ENCODE measurements at regions not wholly inside any gene's neighbourhood (a gene's known extent, or its start where the extent isn't known, plus 50 kb on each side); places are given as distances from the start of the nearest gene placed in this dataset.

DNA sequence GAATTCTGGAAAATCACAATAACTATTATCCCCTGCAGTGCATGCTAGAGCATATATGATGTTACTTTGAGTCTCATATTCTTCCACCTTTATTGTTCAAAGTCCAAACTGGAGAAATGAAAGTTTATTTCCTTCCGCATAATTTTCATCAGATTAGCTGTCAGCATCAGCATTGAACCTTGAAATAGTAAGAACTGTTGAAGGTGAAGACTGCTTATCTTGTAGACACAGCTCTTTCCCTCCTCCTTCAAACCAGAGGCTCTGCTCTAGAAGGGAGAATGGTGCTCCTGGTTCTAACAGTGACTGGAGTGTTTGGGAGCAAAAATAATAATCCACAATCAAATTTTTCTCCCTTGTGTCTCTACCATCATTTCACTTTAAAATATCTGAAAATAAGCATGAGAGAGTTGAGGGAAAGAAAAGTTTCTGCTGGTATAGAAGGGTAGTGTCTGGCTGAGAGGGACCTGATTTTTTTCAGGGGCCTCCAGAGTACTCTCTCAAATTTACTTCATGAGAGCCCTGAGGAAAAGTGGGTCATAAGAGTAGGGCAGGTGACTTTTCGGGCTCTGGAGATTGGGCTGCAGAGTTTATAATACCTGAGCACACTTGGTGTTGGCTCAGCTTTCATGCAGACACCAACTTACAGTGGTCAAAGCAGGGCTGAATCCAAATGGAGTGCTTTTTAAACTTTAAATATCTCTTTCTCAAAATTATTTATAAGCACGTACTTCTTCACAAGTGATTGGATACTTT is 170.4 kb downstream of the ZDHHC21 start (continued):
- TF ChIP-seq FOXJ3 (CRISPR knock-in tag; IDR thresholded peaks at IDR 0.05): no peak
- no peak for TF ChIP-seq KLF10 (CRISPR knock-in tag; IDR thresholded peaks at IDR 0.05)
- no peak for TF ChIP-seq MYNN (IDR thresholded peaks at IDR 0.05)
- TF ChIP-seq MYNN (CRISPR knock-in tag; IDR thresholded peaks at IDR 0.05): no peak
- peak; percentile 90 for TF ChIP-seq TAL1 (IDR thresholded peaks at IDR 0.05)
- TF ChIP-seq EGR1 (conservative IDR thresholded peaks at IDR 0.05): no peak; the same call in 1 of the 2 replicates
- TF ChIP-seq ZBTB2 (IDR thresholded peaks at IDR 0.05): no peak
- TF ChIP-seq, protein P1, sequence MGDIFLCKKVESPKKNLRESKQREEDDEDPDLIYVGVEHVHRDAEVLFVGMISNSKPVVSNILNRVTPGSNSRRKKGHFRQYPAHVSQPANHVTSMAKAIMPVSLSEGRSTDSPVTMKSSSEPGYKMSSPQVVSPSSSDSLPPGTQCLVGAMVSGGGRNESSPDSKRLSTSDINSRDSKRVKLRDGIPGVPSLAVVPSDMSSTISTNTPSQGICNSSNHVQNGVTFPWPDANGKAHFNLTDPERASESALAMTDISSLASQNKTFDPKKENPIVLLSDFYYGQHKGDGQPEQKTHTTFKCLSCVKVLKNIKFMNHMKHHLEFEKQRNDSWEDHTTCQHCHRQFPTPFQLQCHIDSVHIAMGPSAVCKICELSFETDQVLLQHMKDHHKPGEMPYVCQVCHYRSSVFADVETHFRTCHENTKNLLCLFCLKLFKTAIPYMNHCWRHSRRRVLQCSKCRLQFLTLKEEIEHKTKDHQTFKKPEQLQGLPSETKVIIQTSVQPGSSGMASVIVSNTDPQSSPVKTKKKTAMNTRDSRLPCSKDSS (IDR thresholded peaks at IDR 0.05; ENCODE audit: low read depth, partially characterized antibody): no peak
- no peak for TF ChIP-seq ZNF512 (tag; IDR thresholded peaks at IDR 0.05)
- no peak for TF ChIP-seq SIRT6 (IDR thresholded peaks at IDR 0.05; ENCODE audit: low read depth, low read length)
- TF ChIP-seq ILK (tag; IDR thresholded peaks at IDR 0.05; ENCODE audit: borderline replicate concordance, low read depth): no peak
- TF ChIP-seq COPS2 (conservative IDR thresholded peaks at IDR 0.05): no peak
- TF ChIP-seq NCOA2 (IDR thresholded peaks at IDR 0.05; ENCODE audit: partially characterized antibody in 2 of 2): no peak
- TF ChIP-seq ERF (CRISPR knock-in tag; IDR thresholded peaks at IDR 0.05): no peak
- TF ChIP-seq MXD1 (CRISPR knock-in tag; IDR thresholded peaks at IDR 0.05; ENCODE audit: borderline replicate concordance, poor library complexity, severe bottlenecking): no peak
- TF ChIP-seq ZNF764 (CRISPR knock-in tag; IDR thresholded peaks at IDR 0.05; ENCODE audit: low read depth): no peak
- TF ChIP-seq ZNF561 (CRISPR knock-in tag; conservative IDR thresholded peaks at IDR 0.05): no peak
- TF ChIP-seq TCF7L2 (IDR thresholded peaks at IDR 0.05; ENCODE audit: low read depth, low read length): no peak
- TF ChIP-seq MEIS2 (IDR thresholded peaks at IDR 0.05; ENCODE audit: partially characterized antibody): peak; percentile 95
- TF ChIP-seq KDM1A (IDR thresholded peaks at IDR 0.05): peak; percentile 88
- TF ChIP-seq PYGO2 (tag; IDR thresholded peaks at IDR 0.05): no peak
- no peak for TF ChIP-seq RAD51 (IDR thresholded peaks at IDR 0.05; ENCODE audit: borderline replicate concordance, low read depth)
- TF ChIP-seq MTA3 (IDR thresholded peaks at IDR 0.05; ENCODE audit: borderline replicate concordance): no peak
- no peak for TF ChIP-seq RBM14 (IDR thresholded peaks at IDR 0.05; ENCODE audit: borderline replicate concordance, insufficient read depth, low read depth, low read length)

All from K562 (cell line).